GM20000 (cell line): ENCODE measurements at regions not wholly inside any gene's neighbourhood (a gene's known extent, or its start where the extent isn't known, plus 50 kb on each side); places are given as distances from the start of the nearest gene placed in this dataset.

Source experiments
- DNase-seq: peaks from one replicate; pipeline ENCODE4 v3.0.0; 2012; ENCODE audit warnings: low spot score
- TF ChIP-seq, protein P1 (sequence below): IDR thresholded peaks from 2 replicates; pipeline ENCODE4 v1.5.1; 2012; ENCODE audit warnings: mild to moderate bottlenecking, control low read depth; ENCODE audit errors: extremely low read depth, missing control alignments

DNA sequence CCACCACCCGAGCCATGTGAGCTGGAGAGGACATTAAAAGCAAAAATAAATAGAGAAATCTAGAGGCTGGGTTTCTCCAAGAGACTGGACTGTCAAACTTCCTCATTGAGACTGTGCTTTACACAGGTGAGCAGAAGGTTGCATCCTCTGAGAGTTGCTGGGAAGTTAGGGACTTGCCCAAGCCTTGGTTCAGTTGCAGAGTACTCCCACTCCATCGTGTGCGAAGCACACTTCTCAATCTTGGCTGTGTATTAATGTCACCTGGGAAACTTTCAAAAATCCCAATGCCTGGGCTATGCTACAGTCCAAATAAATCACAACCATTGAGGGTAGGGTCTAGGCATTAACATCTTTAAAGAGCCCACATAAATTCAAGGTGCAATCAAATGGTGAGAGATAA, 89.2 kb downstream of the ZNF330 start:
- TF ChIP-seq, protein P1, sequence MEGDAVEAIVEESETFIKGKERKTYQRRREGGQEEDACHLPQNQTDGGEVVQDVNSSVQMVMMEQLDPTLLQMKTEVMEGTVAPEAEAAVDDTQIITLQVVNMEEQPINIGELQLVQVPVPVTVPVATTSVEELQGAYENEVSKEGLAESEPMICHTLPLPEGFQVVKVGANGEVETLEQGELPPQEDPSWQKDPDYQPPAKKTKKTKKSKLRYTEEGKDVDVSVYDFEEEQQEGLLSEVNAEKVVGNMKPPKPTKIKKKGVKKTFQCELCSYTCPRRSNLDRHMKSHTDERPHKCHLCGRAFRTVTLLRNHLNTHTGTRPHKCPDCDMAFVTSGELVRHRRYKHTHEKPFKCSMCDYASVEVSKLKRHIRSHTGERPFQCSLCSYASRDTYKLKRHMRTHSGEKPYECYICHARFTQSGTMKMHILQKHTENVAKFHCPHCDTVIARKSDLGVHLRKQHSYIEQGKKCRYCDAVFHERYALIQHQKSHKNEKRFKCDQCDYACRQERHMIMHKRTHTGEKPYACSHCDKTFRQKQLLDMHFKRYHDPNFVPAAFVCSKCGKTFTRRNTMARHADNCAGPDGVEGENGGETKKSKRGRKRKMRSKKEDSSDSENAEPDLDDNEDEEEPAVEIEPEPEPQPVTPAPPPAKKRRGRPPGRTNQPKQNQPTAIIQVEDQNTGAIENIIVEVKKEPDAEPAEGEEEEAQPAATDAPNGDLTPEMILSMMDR, result no peak
- DNase-seq, result no peak

DNA sequence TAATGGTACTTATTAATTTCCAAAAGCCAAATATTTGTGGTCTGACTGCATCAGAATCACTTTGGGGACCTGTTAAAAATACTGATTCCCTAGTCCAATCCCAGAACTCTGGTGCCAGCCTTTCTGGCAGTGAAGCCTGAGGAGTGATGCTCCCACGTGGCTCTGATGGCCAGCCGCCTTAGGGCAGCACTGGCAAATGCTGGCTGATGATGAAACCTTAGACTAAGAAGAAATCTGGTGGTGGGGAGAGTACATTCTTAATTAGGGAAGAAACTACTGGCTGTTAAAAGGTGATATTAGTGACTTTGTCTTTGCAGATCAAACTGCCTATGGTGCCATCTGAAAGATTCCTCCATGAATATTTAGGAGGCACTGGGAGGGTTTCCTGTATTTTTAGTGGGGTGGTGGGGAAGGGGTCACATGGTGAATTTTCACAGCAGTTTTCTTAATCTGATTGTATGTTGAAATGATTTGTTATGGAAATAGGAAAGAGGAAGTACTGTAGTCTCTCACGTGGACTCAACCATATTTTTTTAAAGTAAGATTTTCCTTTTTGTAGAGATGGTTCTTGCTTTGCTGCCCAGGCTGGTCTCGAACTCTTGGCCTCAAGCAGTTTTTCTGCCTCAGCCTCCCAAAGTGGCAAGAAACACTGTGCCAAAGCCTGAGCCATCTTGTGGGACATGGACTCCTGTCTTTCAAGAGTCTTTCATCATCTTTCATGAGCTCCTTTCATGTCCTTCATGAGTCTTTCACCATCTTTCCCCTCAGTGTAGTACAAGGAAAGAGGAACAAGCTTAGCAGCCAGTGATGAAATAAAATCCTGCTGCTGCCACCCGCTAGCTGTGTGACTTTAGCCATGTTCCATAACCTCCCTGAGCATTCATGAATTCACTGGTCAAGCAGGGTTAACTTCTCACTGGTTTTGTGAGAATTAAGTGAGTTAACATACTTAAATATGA, 90.8 kb downstream of the ZNF330 start:
- TF ChIP-seq, protein P1, result no peak
- DNase-seq, result no peak

DNA sequence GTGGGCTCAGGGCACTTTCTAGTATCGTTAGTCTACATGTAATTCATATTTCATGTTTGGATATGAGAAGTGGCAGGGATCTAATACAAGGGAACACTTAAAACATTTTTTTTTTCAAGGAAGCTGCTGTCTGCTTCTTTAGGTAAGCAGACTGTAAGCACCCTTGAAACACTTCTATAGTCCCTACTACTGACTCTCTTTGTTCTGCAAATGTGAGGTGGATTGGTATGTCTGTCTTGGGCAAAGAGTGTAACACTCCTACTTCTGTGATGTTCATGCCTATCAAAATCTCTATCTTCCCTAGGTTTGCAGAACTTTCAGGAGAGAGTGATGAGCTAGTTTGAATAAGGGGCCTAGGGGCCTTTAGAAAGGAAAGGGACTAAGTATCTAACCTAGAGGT, 93.9 kb downstream of the ZNF330 start:
- DNase-seq, result no peak
- TF ChIP-seq, protein P1, result no peak

DNA sequence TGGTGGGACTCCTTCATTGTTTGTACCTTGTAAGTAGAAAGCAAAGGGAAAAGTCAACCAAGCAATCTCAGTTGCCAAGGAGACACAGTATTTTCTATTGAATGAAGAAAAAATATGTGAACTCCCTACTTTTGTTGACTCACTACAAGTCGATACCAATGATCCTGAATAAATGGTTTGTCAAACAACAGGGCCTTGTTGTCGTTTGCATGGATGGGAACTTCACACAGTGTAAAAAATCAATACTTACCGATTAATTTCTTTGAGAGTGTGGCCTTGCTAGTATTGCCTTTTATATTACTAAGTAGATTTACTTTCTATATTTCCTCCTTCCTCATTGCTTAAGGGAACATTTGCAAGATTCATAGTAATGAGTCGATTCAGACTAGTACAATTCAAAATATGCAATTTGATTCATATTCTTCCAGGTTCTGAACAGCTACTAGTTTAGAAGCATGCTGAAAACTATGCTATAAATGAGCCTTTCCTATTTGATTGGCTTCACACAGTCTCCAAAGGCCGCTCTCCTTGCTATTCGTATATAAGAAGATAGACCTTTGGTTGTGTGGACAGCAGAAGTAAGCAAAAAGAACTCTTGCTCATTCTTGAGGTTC, 108.0 kb downstream of the ZNF330 start:
- DNase-seq, result no peak
- TF ChIP-seq, protein P1, result no peak

DNA sequence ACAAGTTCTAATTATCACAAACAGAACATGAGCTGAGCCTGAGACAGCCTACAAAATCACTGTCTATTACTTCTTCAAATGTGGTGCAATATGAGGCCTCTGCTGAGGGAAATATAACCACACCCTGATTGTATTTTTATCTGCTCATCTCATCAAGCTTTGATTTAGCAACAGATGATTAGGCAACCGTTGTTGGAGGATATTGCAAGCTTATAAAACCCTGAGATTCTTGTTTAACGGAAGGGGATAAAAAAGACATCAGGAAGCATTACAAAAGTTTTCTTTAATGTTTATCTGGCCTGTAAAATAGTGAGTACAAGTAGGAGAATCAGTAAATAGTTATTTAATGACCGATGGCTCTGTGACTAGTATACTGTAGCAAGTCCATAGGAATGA, 108.5 kb downstream of the ZNF330 start:
- no peak for DNase-seq
- TF ChIP-seq, protein P1, result no peak

DNA sequence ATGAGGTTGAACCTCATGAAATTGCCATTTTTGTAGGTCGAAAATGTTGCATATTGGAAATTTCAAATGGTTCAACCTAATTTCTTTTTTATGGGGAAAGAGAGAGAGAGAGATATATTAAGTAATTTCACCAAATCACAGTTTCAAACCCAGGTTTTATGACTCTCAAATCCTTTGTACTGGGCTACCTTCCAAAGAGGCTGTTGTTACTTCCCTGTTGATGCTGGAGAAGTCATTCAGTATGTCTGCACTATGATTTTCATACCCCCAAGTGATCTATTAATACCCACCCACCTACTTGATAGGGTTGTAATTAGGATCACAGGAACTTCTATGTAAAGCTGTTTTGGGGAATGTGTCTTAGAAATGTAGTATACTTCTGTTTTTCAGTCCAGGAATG, 109.9 kb downstream of the ZNF330 start:
- TF ChIP-seq, protein P1, result no peak
- no peak for DNase-seq
